HL-60 (cell line): ENCODE measurements at regions not wholly inside any gene's neighbourhood (a gene's known extent, or its start where the extent isn't known, plus 50 kb on each side); places are given as distances from the start of the nearest gene placed in this dataset.

Source experiments
- DNase-seq, 2 experiments: peaks; one replicate each; pipeline ENCODE4 v3.0.0-alpha.2; 2010 to 2020; ENCODE audit warnings: low read depth in 1 of 2, low spot score in 1 of 2
- H3K27ac ChIP-seq: fragments of 250-450 bp; sonication (Bioruptor Pico); replicated peaks from 2 replicates; pipeline ENCODE4 v1.5.1; 2020; ENCODE audit warnings: mild to moderate bottlenecking, moderate library complexity
- H3K27me3 ChIP-seq: fragments of 250-450 bp; sonication (Bioruptor Pico); 2 replicates; pipeline ENCODE4 v1.5.1; 2021; ENCODE audit warnings: mild to moderate bottlenecking, moderate library complexity; ENCODE audit not compliant: insufficient read depth, poor library complexity, severe bottlenecking
- H3K4me3 ChIP-seq: replicated peaks from 2 replicates; pipeline ENCODE4 v1.5.1; 2011; ENCODE audit warnings: mild to moderate bottlenecking, control low read depth, low read length; ENCODE audit not compliant: insufficient read depth
- CTCF ChIP-seq: IDR thresholded peaks from one replicate; pipeline ENCODE4 v1.5.1; 2011; ENCODE audit warnings: low read length, control low read depth, inconsistent platforms; ENCODE audit not compliant: insufficient read depth
- GABPA ChIP-seq: IDR thresholded peaks from 2 replicates; pipeline ENCODE4 v1.6.1; 2012; ENCODE audit warnings: low read depth
- POLR2AphosphoS5 ChIP-seq: IDR thresholded peaks from 2 replicates; pipeline ENCODE4 v1.6.1; 2012; ENCODE audit warnings: low read depth
- REST ChIP-seq: IDR thresholded peaks from 2 replicates; pipeline ENCODE4 v1.6.1; 2012; ENCODE audit warnings: low read depth; ENCODE audit not compliant: insufficient replicate concordance
- SPI1 ChIP-seq: IDR thresholded peaks from 2 replicates; pipeline ENCODE4 v1.6.1; 2012; ENCODE audit warnings: low read depth, mild to moderate bottlenecking, borderline replicate concordance

GRCh38 chrX:25337841-25338240 lies 322.1 kb upstream of the ARX start:
- TF ChIP-seq GABPA: no peak
- TF ChIP-seq POLR2AphosphoS5: no peak
- no peak for TF ChIP-seq REST
- TF ChIP-seq SPI1: no peak
- TF ChIP-seq CTCF: no peak
- Histone ChIP-seq H3K27me3 (no peaks in the 10 kb centered on the region), H3K4me3 (no peak overlapping the region), H3K27ac (no peak overlapping the region)
- DNase-seq: no peak

- Histone ChIP-seq H3K4me3 (no peak overlapping the region), H3K27ac (no peak overlapping the region), H3K27me3 (no peaks in the 10 kb centered on the region)
- no peak for DNase-seq
- no peak for TF ChIP-seq REST
- no peak for TF ChIP-seq GABPA
- TF ChIP-seq SPI1: no peak
- no peak for TF ChIP-seq POLR2AphosphoS5
- TF ChIP-seq CTCF: no peak
Observed at GRCh38 chrX:25300994-25301393, 285.2 kb upstream of the ARX start.

- no peaks in the 10 kb centered on the region for H3K27me3 ChIP-seq
- TF ChIP-seq CTCF (no peak), SPI1 (no peak), GABPA (no peak), REST (no peak), POLR2AphosphoS5 (no peak)
- DNase-seq: no peak
Observed at GRCh38 chrX:25296850-25297249, 281.1 kb upstream of the ARX start.

More at GRCh38 chrX:25296850-25297249, 281.1 kb upstream of the ARX start:
- no peak overlapping the region for H3K4me3 ChIP-seq
- H3K27ac ChIP-seq: no peak overlapping the region
